ENCODE measurements at regions not wholly inside any gene's neighbourhood (a gene's known extent, or its start where the extent isn't known, plus 50 kb on each side); places are given as distances from the start of the nearest gene placed in this dataset.

DNA sequence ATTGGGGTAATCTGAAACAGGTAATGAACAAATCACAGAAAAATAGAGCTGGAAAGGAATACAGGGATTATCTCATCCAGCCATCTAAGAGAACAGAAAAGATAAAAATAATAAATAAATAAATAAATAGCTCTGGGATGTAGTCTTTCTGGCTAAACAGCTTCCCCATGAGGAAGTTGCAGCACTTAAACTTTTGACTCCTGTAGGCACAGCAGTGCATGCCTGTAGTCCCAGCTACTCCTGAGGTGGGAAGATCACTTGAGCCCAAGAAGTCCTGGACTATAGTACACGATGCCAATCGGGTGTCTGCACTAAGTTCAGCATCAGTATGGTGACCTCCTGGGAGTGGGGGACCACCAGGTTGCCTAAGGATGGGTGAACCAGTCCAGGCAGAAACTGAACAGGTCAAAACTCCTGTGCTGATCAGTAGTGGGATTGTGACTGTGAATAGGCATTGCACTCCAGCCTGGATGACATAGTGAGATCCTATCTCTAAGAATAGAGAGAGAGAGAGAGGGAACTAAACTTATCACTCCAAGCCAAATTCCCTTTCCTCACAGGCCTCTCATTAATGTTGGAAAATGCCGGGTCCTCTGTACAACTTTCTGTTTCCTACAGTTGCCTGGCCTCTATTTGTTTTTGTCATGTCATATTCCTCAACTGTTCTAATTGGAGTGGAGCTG, 61.7 kb upstream of the CDK13 start:
- DNase-seq: no peak
- ATAC-seq: no peak

DNA sequence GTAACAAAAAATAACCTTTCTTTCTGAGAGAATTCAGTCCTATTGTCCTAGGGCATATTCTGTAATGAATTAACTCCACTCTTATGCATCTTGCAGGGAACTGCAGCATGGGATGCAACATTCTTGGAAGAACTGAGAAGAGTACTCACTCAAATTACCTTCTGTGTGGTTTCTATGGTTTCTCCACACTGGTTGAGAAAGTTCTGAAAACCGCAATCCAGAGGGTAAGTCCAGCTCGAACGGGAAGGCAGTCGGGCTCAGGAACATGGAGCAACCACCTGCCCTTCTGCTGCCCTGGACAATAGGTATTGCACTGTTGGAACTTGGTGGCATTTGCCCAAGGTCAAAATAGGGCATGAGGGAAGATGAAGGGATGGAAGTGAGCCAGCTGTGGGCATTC, 59.6 kb upstream of the CDK13 start:
- no peak for DNase-seq
- ATAC-seq: no peak

DNA sequence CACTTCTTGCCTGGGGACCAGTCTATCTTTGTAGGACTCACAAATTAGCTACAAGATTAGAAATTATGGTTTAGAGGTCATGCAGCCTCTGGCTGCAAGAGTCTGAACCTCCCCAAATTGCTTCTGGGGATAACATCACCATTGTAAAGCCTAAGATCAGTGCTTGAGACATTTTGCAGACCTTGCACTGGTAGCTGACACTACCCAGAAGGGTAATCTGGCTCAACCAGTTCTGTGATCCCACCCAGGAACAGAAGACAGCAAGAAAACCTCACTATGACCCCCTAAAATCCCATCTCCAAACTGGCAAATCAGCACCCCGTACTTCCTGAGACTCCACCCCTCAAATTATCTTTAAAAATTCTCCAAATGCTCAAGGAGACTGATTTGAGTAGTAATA, 58.2 kb upstream of the CDK13 start:
- no peak for ATAC-seq
- no peak for DNase-seq

DNA sequence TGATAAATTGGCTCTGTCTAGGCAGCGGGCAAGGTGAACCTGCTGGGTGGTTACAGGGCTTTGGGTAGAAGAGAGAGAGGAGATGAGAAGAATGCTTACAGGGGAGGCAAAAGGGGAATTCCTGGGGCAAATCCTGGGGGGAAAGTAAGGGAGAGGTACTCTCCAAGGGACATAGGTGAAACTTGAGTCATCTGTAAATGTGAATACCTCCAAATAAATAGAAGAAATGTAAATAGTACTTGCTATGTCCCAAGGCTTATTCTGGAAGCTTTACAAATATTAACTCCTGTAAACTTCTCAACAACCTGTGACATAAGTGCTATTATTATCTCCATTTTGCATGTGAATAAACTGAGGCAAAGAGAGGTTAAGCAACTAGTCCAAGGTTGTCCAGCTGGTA, 57.7 kb upstream of the CDK13 start:
- ATAC-seq: no peak
- DNase-seq: no peak

DNA sequence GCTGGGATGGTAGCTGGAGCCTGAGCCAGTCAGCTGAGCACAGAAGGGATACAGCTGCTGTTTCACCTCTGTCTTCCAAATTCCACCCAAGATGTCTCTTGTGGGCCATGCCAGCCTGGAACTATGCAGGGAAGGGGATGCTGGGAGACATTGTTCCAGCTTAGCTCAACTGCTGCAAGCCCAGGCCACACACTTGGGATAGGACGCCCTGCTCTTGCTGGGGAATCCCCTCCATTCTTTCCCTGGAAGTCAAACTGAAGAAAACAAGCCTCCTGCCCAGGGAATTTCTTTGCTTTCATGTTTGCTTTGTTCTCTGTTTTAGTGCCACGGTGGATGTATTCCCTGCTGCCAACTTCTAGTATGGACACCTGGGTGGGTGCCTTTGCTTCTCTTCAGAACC, 55.2 kb upstream of the CDK13 start:
- DNase-seq (no peak), ATAC-seq (no peak)

DNA sequence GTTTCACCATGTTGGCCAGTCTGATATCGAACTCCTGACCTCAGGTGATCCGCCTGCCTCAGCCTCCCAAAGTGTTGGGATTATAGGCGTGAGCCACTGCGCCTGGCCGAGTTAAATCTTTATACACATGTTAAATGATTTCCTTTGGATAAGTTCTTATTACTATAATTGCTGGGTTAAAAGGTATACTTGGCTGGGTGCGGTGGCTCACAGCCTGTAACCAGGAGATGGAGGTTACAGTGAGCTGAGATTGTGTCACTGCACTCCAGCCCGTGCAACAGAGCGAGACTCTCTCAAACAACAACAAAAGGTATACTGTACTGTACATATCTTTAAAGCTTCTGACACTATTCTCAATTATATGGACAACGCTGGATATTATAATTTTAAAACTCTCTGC, 53.2 kb upstream of the CDK13 start:
- DNase-seq (no peak), ATAC-seq (no peak)

DNA sequence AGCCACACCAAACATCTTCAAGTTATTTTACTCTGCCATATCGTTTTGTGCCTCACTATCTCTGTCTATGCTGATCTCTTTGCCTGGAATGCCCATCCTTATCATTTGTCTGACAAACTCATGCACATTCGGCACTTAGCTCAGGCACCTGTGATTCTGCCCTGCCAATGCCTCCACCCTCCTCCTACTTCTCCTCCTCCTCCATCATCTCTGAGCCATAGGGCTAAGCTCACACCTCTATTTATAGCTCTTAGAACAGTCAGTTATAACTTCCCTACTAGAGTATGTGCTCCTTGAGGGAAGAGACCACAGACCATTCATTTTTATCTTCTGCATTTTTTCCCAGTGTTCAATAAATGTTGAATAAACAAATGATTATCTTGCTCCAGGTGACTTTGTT, 51.2 kb upstream of the CDK13 start:
- DNase-seq: no peak
- ATAC-seq: no peak
